Neural cell (in vitro differentiated cells): ENCODE measurements at regions not wholly inside any gene's neighbourhood (a gene's known extent, or its start where the extent isn't known, plus 50 kb on each side); places are given as distances from the start of the nearest gene placed in this dataset.

Experiments
- EP300 ChIP-seq: fragments of 450-650 bp; conservative IDR thresholded peaks from 2 replicates; pipeline ENCODE4 v1.6.1; 2014; ENCODE audit warnings: antibody characterized with exemption, mild to moderate bottlenecking, moderate library complexity; ENCODE audit not compliant: poor library complexity, severe bottlenecking
- EZH2 ChIP-seq: fragments of 200-600, 300-800 bp; shearing (Covaris generic), sonication (generic); IDR thresholded peaks from 2 replicates; pipeline ENCODE4 v1.6.1; 2014; ENCODE audit warnings: antibody characterized with exemption, low read length, borderline replicate concordance, mild to moderate bottlenecking; ENCODE audit not compliant: insufficient read depth, poor library complexity, severe bottlenecking
- MXI1 ChIP-seq: fragments of 450-650 bp; conservative IDR thresholded peaks from 2 replicates; pipeline ENCODE4 v1.6.1; 2014; ENCODE audit warnings: antibody characterized with exemption, mild to moderate bottlenecking; ENCODE audit not compliant: poor library complexity, severe bottlenecking
- POLR2AphosphoS5 ChIP-seq: IDR thresholded peaks from 2 replicates; pipeline ENCODE4 v1.6.1; 2012
- RAD21 ChIP-seq: fragments of 450-650 bp; conservative IDR thresholded peaks from 2 replicates; pipeline ENCODE4 v1.6.1; 2014; ENCODE audit warnings: antibody characterized with exemption, mild to moderate bottlenecking, moderate library complexity
- SMC3 ChIP-seq: fragments of 450-650 bp; conservative IDR thresholded peaks from 2 replicates; pipeline ENCODE4 v1.6.1; 2014; ENCODE audit warnings: antibody characterized with exemption, mild to moderate bottlenecking, moderate library complexity; ENCODE audit not compliant: poor library complexity
- TAF1 ChIP-seq: IDR thresholded peaks from 2 replicates; pipeline ENCODE4 v1.6.1; 2012; ENCODE audit warnings: low read depth
- TF ChIP-seq, protein P1 (sequence below): fragments of 450-650 bp; IDR thresholded peaks from 2 replicates; pipeline ENCODE4 v1.5.1; 2014; ENCODE audit warnings: antibody characterized with exemption, mild to moderate bottlenecking, moderate library complexity; ENCODE audit not compliant: poor library complexity, severe bottlenecking
- TF ChIP-seq, protein P2 (sequence below): IDR thresholded peaks from 2 replicates; pipeline ENCODE4 v1.6.1; 2012; ENCODE audit warnings: borderline replicate concordance

DNA sequence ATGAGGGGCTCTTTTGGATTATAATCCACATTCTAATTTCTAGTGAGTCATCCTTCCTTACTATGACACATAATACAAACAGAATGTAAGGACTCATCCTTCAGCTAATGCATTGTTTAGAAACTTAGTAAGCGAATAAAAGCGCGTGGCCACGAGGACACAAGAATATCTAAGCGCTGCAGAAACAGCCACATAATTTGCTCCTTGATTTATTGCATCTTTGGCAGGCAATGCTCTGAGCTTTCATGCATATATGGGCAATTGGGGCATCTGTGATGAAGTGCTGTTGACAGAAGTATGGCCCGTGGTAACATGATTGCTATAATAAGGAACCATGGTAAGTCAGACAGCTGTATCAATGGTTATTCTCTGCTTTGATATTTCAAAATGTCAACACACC, 191.3 kb upstream of the ZNF385D start:
- TF ChIP-seq RAD21 (no peak), POLR2AphosphoS5 (peak; percentile 95), TAF1 (no peak), EZH2 (no peak), EP300 (peak; percentile 97), MXI1 (no peak), SMC3 (no peak)
- TF ChIP-seq, protein P1, sequence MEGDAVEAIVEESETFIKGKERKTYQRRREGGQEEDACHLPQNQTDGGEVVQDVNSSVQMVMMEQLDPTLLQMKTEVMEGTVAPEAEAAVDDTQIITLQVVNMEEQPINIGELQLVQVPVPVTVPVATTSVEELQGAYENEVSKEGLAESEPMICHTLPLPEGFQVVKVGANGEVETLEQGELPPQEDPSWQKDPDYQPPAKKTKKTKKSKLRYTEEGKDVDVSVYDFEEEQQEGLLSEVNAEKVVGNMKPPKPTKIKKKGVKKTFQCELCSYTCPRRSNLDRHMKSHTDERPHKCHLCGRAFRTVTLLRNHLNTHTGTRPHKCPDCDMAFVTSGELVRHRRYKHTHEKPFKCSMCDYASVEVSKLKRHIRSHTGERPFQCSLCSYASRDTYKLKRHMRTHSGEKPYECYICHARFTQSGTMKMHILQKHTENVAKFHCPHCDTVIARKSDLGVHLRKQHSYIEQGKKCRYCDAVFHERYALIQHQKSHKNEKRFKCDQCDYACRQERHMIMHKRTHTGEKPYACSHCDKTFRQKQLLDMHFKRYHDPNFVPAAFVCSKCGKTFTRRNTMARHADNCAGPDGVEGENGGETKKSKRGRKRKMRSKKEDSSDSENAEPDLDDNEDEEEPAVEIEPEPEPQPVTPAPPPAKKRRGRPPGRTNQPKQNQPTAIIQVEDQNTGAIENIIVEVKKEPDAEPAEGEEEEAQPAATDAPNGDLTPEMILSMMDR, result no peak
- TF ChIP-seq, protein P2, sequence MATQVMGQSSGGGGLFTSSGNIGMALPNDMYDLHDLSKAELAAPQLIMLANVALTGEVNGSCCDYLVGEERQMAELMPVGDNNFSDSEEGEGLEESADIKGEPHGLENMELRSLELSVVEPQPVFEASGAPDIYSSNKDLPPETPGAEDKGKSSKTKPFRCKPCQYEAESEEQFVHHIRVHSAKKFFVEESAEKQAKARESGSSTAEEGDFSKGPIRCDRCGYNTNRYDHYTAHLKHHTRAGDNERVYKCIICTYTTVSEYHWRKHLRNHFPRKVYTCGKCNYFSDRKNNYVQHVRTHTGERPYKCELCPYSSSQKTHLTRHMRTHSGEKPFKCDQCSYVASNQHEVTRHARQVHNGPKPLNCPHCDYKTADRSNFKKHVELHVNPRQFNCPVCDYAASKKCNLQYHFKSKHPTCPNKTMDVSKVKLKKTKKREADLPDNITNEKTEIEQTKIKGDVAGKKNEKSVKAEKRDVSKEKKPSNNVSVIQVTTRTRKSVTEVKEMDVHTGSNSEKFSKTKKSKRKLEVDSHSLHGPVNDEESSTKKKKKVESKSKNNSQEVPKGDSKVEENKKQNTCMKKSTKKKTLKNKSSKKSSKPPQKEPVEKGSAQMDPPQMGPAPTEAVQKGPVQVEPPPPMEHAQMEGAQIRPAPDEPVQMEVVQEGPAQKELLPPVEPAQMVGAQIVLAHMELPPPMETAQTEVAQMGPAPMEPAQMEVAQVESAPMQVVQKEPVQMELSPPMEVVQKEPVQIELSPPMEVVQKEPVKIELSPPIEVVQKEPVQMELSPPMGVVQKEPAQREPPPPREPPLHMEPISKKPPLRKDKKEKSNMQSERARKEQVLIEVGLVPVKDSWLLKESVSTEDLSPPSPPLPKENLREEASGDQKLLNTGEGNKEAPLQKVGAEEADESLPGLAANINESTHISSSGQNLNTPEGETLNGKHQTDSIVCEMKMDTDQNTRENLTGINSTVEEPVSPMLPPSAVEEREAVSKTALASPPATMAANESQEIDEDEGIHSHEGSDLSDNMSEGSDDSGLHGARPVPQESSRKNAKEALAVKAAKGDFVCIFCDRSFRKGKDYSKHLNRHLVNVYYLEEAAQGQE, result no peak
